SH-SY5Y (cell line): ENCODE measurements at regions not wholly inside any gene's neighbourhood (a gene's known extent, or its start where the extent isn't known, plus 50 kb on each side); places are given as distances from the start of the nearest gene placed in this dataset.

Source experiments
- GATA2 ChIP-seq: IDR thresholded peaks from 2 replicates; pipeline ENCODE4 v1.6.1; 2011; ENCODE audit warnings: mild to moderate bottlenecking, low read depth, low read length
- GATA3 ChIP-seq: IDR thresholded peaks from 2 replicates; pipeline ENCODE4 v1.6.1; 2011; ENCODE audit warnings: low read depth, mild to moderate bottlenecking, low read length, moderate library complexity

GRCh38 chr5:96509316-96509715 lies 76.3 kb upstream of the PCSK1 start:
- TF ChIP-seq GATA2: no peak
- TF ChIP-seq GATA3: no peak
